ENCODE measurements at regions not wholly inside any gene's neighbourhood (a gene's known extent, or its start where the extent isn't known, plus 50 kb on each side); places are given as distances from the start of the nearest gene placed in this dataset.

- peaks cover 3% of the 10 kb centered on the region for H3K4me1 Mint-ChIP-seq
- H3K27ac Mint-ChIP-seq (ENCODE audit: unreplicated experiment), result no peak overlapping the region
- DNase-seq (ENCODE audit: low read depth, low spot score), result no peak
- no peak overlapping the region for H3K4me3 Mint-ChIP-seq
- TF ChIP-seq CTCF (conservative IDR thresholded peaks at IDR 0.05), result no peak
- H3K27me3 Mint-ChIP-seq (ENCODE audit: low read depth), result no peaks in the 10 kb centered on the region
- H3K36me3 Mint-ChIP-seq (ENCODE audit: low read depth), result no peaks in the 10 kb centered on the region
- no peaks in the 10 kb centered on the region for H3K9me3 Mint-ChIP-seq
Measured at GRCh38 chr20:11646359-11646758, 271.3 kb upstream of the BTBD3 start.

- TF ChIP-seq CTCF (conservative IDR thresholded peaks at IDR 0.05), result no peak
- Mint-ChIP-seq H3K4me1 (peaks cover 4% of the 10 kb centered on the region), H3K27ac (ENCODE audit: unreplicated experiment) (no peak overlapping the region), H3K27me3 (ENCODE audit: low read depth) (no peaks in the 10 kb centered on the region), H3K9me3 (no peaks in the 10 kb centered on the region), H3K36me3 (ENCODE audit: low read depth) (no peaks in the 10 kb centered on the region), H3K4me3 (no peak overlapping the region)
- no peak for DNase-seq (ENCODE audit: low read depth, low spot score)
Measured at GRCh38 chr20:11650566-11650965, 267.1 kb upstream of the BTBD3 start.

- TF ChIP-seq CTCF (conservative IDR thresholded peaks at IDR 0.05), result no peak
- Mint-ChIP-seq H3K27me3 (ENCODE audit: low read depth) (no peaks in the 10 kb centered on the region), H3K4me3 (no peak overlapping the region), H3K27ac (ENCODE audit: unreplicated experiment) (no peak overlapping the region), H3K9me3 (no peaks in the 10 kb centered on the region), H3K36me3 (ENCODE audit: low read depth) (no peaks in the 10 kb centered on the region), H3K4me1 (peaks cover 5% of the 10 kb centered on the region)
- no peak for DNase-seq (ENCODE audit: low read depth, low spot score)
Measured at GRCh38 chr20:11651138-11651537, 266.6 kb upstream of the BTBD3 start.

- Mint-ChIP-seq H3K27me3 (ENCODE audit: low read depth) (no peaks in the 10 kb centered on the region), H3K9me3 (no peaks in the 10 kb centered on the region), H3K36me3 (ENCODE audit: low read depth) (no peaks in the 10 kb centered on the region), H3K4me3 (no peak overlapping the region), H3K4me1 (peaks cover 5% of the 10 kb centered on the region), H3K27ac (ENCODE audit: unreplicated experiment) (no peak overlapping the region)
- no peak for TF ChIP-seq CTCF (conservative IDR thresholded peaks at IDR 0.05)
- no peak for DNase-seq (ENCODE audit: low read depth, low spot score)
Measured at GRCh38 chr20:11651647-11652046, 266.0 kb upstream of the BTBD3 start.

- Mint-ChIP-seq H3K27me3 (ENCODE audit: low read depth) (no peaks in the 10 kb centered on the region), H3K36me3 (ENCODE audit: low read depth) (no peaks in the 10 kb centered on the region), H3K4me1 (peaks cover 5% of the 10 kb centered on the region), H3K9me3 (no peaks in the 10 kb centered on the region), H3K27ac (ENCODE audit: unreplicated experiment) (no peak overlapping the region), H3K4me3 (no peak overlapping the region)
- no peak for TF ChIP-seq CTCF (conservative IDR thresholded peaks at IDR 0.05)
- no peak for DNase-seq (ENCODE audit: low read depth, low spot score)
Measured at GRCh38 chr20:11652128-11652527, 265.6 kb upstream of the BTBD3 start.

- H3K9me3 Mint-ChIP-seq, result no peaks in the 10 kb centered on the region
- peaks cover 5% of the 10 kb centered on the region for H3K4me1 Mint-ChIP-seq
Measured at GRCh38 chr20:11654766-11655165, 262.9 kb upstream of the BTBD3 start.

More at GRCh38 chr20:11654766-11655165, 262.9 kb upstream of the BTBD3 start:
- Mint-ChIP-seq H3K27ac (ENCODE audit: unreplicated experiment) (no peak overlapping the region), H3K27me3 (ENCODE audit: low read depth) (no peaks in the 10 kb centered on the region), H3K36me3 (ENCODE audit: low read depth) (no peaks in the 10 kb centered on the region), H3K4me3 (no peak overlapping the region)
- no peak for TF ChIP-seq CTCF (conservative IDR thresholded peaks at IDR 0.05)
- no peak for DNase-seq (ENCODE audit: low read depth, low spot score)

All from neural crest cell (in vitro differentiated cells).